Neural crest cell (in vitro differentiated cells): ENCODE measurements at regions not wholly inside any gene's neighbourhood (a gene's known extent, or its start where the extent isn't known, plus 50 kb on each side); places are given as distances from the start of the nearest gene placed in this dataset.

Source experiments
- DNase-seq: peaks from one replicate; pipeline ENCODE4 v3.0.0; 2021; ENCODE audit warnings: low read depth, mixed read lengths, low spot score
- H3K27ac Mint-ChIP-seq: one replicate; pipeline ENCODE4 v1.8.0; 2021; ENCODE audit warnings: mild to moderate bottlenecking, mixed read lengths; ENCODE audit not compliant: unreplicated experiment
- H3K27me3 Mint-ChIP-seq: 2 replicates; pipeline ENCODE4 v1.8.0; 2021; ENCODE audit warnings: low read depth, mild to moderate bottlenecking, mixed read lengths
- H3K36me3 Mint-ChIP-seq: 2 replicates; pipeline ENCODE4 v1.8.0; 2021; ENCODE audit warnings: low read depth, mild to moderate bottlenecking, mixed read lengths
- H3K4me1 Mint-ChIP-seq: 2 replicates; pipeline ENCODE4 v1.8.0; 2021; ENCODE audit warnings: mixed read lengths
- H3K4me3 Mint-ChIP-seq: one replicate; pipeline ENCODE4 v1.8.0; 2021; ENCODE audit warnings: mild to moderate bottlenecking, mixed read lengths
- H3K9me3 Mint-ChIP-seq: 2 replicates; pipeline ENCODE4 v1.8.0; 2021; ENCODE audit warnings: mixed read lengths
- CTCF ChIP-seq: fragments of 200-600 bp; sonication (generic); conservative IDR thresholded peaks from 2 replicates; pipeline ENCODE4 v1.5.0; 2021; ENCODE audit warnings: antibody characterized with exemption, mild to moderate bottlenecking

DNA sequence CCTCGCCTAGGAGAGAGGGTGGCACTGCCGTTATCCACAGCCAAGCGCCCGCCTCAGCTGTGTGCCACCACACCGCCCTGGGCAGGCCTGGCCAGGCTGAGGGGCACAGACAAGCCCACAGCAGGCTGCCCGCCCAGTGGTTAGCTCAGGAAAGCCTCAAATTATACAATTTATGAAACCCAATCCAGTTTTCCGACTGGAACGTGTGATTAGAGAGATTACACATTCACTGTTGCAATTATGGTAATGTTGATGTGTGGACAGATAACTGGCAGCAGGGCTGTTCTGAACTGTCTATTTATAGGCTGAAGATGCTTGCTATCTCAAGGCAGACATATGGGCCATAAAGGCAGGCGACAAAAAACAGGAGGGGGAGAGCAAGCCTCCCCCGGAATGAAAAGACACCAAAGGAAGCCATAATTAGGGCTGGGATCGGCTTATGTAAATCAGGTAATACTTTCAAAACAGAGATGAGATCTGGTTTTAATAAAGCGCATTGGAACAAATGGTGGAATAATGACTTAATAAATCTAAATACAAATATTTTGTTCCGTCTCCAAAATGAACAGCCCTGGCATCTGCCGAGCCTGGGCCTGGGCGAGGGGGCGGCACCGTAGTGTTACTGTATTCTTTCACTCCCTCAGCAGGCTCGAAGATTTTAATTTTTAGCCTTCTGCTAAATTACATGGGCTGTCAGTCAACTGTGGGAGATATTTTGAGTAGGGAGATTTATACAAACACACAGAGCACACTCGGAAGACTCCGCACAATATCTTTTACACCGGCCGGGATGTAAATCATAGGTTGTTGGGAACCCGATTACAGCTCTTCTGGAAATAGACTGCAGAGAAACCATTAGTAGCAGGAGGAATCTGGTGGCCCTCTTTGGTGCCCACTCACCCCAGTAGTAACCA lies 103.1 kb upstream of the TLE3 start:
- DNase-seq = no peak
- H3K27me3 Mint-ChIP-seq = peaks cover 7% of the 10 kb centered on the region
- H3K4me1 Mint-ChIP-seq = peaks cover 22% of the 10 kb centered on the region
- TF ChIP-seq CTCF = no peak
- no peak overlapping the region for H3K27ac Mint-ChIP-seq
- no peaks in the 10 kb centered on the region for H3K36me3 Mint-ChIP-seq
- H3K9me3 Mint-ChIP-seq = no peaks in the 10 kb centered on the region
- no peak overlapping the region for H3K4me3 Mint-ChIP-seq

GRCh38 chr15:70199540-70200410 lies 102.1 kb upstream of the TLE3 start:
- H3K36me3 Mint-ChIP-seq = no peaks in the 10 kb centered on the region
- no peaks in the 10 kb centered on the region for H3K9me3 Mint-ChIP-seq
- TF ChIP-seq CTCF = no peak

GRCh38 chr15:70199124-70199482 lies 101.4 kb upstream of the TLE3 start:
- no peak overlapping the region for H3K27ac Mint-ChIP-seq
- H3K4me1 Mint-ChIP-seq = peaks cover 28% of the 10 kb centered on the region
- H3K36me3 Mint-ChIP-seq = no peaks in the 10 kb centered on the region
- no peaks in the 10 kb centered on the region for H3K9me3 Mint-ChIP-seq
- no peak overlapping the region for H3K4me3 Mint-ChIP-seq
- H3K27me3 Mint-ChIP-seq = peaks cover 7% of the 10 kb centered on the region
- TF ChIP-seq CTCF = no peak
- DNase-seq = no peak

More at GRCh38 chr15:70199540-70200410, 102.1 kb upstream of the TLE3 start:
- H3K27me3 Mint-ChIP-seq = peaks cover 7% of the 10 kb centered on the region
- H3K4me3 Mint-ChIP-seq = no peak overlapping the region
- H3K27ac Mint-ChIP-seq = no peak overlapping the region
- H3K4me1 Mint-ChIP-seq = peaks cover 28% of the 10 kb centered on the region
- no peak for DNase-seq

- peaks cover 28% of the 10 kb centered on the region for H3K4me1 Mint-ChIP-seq
- peaks cover 7% of the 10 kb centered on the region for H3K27me3 Mint-ChIP-seq
- no peak overlapping the region for H3K4me3 Mint-ChIP-seq
- H3K27ac Mint-ChIP-seq = no peak overlapping the region
- no peak for DNase-seq
- H3K36me3 Mint-ChIP-seq = no peaks in the 10 kb centered on the region
- TF ChIP-seq CTCF = no peak
- no peaks in the 10 kb centered on the region for H3K9me3 Mint-ChIP-seq
Observed at GRCh38 chr15:70198441-70199123, 100.9 kb upstream of the TLE3 start.

- Mint-ChIP-seq H3K27me3 (peaks cover 9% of the 10 kb centered on the region), H3K4me3 (no peak overlapping the region), H3K9me3 (no peaks in the 10 kb centered on the region), H3K4me1 (peaks cover 34% of the 10 kb centered on the region), H3K36me3 (no peaks in the 10 kb centered on the region), H3K27ac (no peak overlapping the region)
- DNase-seq = no peak
- no peak for TF ChIP-seq CTCF
Observed at GRCh38 chr15:70197945-70198361, 100.2 kb upstream of the TLE3 start.
